Iris pigment epithelial cell (primary cell): ENCODE measurements at regions not wholly inside any gene's neighbourhood (a gene's known extent, or its start where the extent isn't known, plus 50 kb on each side); places are given as distances from the start of the nearest gene placed in this dataset.

Experiments
- DNase-seq: peaks from one replicate; pipeline ENCODE4 v3.0.0-alpha.2; 2011; ENCODE audit warnings: low read depth

GRCh38 chr5:73339051-73339575 lies 109.5 kb downstream of the FOXD1 start:
- DNase-seq, result no peak

GRCh38 chr5:73338256-73339050 lies 110.1 kb downstream of the FOXD1 start:
- DNase-seq, result peak; percentile 83

GRCh38 chr5:73337586-73338255 lies 110.9 kb downstream of the FOXD1 start:
- DNase-seq, result no peak

- no peak for DNase-seq
Observed at GRCh38 chr5:73336366-73336765, 112.2 kb downstream of the FOXD1 start.

GRCh38 chr5:73333944-73334703 lies 114.5 kb downstream of the FOXD1 start:
- DNase-seq, result no peak

GRCh38 chr5:73330613-73331012 lies 118.0 kb downstream of the FOXD1 start:
- DNase-seq, result no peak

GRCh38 chr5:73328640-73329039 lies 119.9 kb downstream of the FOXD1 start:
- no peak for DNase-seq

- no peak for DNase-seq
Observed at GRCh38 chr5:73327908-73328455, 120.6 kb downstream of the FOXD1 start.

- no peak for DNase-seq
Observed at GRCh38 chr5:73325546-73325945, 123.0 kb downstream of the FOXD1 start.

DNA sequence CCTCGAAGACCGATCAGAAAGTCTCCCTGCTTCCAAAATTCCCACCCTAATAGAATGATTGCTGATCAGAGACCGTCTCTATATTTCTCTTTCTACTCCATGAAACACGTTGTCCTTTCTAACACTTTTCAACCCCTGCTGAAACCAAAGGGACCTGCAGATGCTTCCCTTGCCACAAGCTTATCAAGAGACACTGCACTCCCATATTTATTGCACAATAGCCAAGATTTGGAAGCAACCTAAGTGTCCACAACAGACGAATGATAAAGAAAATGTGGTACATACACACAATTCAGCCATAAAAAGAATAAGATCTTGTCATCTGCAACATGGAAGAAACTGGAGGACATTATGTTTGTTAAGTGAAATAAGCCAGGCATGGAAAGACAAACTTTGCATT lies 125.1 kb downstream of the FOXD1 start:
- no peak for DNase-seq

DNA sequence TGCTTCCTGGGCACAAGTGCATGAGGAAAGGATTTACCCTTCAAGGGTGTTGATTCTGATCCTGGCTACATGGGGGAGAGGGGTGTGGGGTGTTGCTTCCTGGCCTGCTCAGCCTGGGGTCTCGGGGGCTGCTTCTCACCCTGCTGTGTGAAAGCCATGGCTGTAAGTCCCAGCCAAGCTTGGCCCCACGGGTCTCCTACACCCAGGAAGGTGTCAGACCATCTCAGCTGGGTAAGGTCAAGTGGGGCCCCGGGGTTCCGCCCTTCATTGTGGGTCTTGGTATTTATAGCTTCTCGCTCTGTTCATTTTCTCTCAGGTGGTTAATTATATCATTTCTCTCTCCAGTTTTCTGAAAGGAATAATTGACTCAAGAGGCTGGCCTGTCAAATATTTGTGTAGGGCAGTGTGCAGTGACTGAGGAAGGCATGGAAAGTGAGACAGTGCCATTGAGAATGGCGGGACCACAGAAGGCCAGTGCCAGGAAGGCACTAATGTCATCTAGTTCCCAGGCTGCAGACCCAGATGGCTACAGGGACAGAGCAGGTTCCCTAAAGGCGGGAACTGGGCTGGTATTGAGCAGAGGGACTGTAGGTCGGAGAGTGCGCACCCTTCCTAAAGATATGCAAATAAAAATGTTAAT lies 126.0 kb downstream of the FOXD1 start:
- DNase-seq, result no peak

GRCh38 chr5:73321757-73322436 lies 126.7 kb downstream of the FOXD1 start:
- peak; percentile 89 for DNase-seq

DNA sequence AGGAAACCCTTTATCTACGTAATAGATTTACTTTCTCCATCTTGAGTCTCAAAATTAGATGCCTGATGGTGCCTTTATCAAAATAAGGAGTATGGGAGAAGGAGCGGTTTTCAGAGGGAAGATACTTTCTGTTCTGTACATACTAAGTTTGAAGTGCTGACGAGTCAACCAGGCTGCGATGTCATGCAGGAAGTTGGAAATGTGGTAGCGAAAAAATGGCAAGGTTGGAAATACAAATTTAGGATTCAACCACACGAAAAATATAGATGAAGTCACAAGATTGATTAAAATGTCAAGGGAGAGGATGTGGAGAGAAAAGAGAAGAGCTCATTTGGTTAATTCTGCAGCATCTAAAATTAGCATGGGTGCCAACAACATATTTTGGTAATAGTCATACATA lies 129.5 kb downstream of the FOXD1 start:
- DNase-seq, result no peak

DNA sequence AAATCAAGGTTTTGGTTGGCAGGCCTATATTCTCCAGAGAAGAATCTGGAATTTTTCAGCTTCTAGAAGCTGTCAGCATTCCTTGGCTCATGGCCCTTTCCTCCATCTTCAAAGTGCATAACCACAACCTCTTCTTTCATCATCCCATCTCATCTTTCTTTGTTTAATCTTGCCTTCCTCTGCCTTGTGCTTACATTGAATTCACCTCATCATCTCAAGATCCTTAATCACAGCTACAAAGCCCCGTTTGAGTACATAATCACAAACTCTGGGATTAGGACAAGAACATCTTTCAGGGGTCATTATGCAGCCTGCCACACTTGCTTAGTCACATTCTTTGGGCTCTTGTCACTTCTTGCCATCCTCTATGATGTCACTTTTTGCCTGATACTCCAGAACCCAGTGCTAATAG lies 130.3 kb downstream of the FOXD1 start:
- peak; percentile 53 for DNase-seq

GRCh38 chr5:73317523-73317922 lies 131.1 kb downstream of the FOXD1 start:
- no peak for DNase-seq

DNA sequence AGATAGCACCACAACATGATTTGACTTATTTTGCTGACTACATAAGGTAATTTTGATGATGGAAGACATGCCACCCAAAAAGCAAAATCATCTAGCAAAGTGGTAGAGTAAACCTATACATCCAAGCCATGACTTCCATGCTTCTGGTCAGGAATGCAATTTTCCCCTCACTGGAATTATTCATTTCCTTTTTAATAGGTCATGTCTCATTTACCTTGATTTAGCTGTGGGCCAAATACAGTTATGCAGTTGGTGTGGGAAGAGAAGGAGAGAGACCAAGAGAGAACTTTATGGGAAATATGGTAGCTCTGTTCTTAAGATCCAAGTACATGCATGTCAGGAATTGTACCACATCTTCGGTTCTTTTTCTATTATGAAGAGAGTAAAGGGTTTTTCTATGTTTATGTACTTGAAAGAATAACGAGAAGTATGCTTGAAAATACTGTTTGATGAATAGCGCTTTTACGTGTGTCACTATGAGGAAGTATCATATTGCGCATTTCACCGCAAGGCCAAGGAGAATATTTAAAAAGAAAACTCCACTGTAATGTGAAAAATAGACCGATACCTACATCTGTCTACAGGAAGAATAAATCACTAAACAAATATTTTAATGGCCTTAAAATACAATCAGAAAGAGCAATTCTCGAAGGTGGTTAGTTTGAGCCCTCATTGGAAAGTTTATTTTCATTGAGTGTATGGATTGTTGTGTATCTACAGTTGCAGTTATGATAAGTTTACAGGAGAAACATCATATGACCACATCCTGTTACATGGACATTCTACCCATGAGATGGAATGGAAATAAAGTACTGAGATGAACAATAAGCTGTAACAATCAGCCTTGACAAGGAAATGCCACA lies 134.0 kb downstream of the FOXD1 start:
- DNase-seq, result no peak

- DNase-seq, result no peak
Observed at GRCh38 chr5:73312872-73313510, 135.6 kb downstream of the FOXD1 start.

DNA sequence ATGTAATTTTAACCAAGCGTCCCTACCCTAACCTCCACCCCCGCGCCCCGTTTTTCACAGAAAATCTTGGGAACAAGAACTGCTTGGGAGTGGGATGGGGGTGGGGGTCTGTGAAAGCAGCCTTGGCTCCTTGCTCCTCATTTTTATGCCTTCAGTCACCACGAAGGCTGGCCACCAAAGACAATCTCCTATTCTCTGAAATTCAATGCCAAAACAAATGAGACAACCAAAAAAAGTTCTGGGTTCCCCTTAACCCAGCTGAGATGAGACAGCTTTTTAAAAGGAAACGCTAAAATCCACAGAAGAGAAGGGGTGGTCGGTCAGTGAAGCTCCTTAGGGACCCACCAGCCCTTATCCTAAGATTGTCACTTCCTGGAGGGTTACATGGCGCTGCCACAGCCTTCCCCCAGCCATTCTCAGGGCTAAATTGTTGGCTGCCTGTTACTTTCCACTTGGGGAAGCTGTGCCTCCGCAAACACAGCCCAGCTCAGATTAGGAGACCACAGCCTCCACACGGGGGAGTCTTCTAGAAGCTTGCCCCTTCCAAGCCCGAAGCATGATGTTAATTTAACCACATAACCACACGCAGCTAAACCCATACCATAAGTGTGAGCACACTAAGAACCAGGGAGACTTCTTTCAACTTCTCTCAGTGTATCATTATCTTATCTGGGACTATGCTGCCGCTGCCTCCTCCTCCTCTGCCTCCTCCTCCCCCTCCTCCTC lies 136.3 kb downstream of the FOXD1 start:
- peak; percentile 89 for DNase-seq
